ENCODE measurements at regions not wholly inside any gene's neighbourhood (a gene's known extent, or its start where the extent isn't known, plus 50 kb on each side); places are given as distances from the start of the nearest gene placed in this dataset.
"Not testable (repeated sequence)": the region's sequence is repeated elsewhere in the genome, so short reads cannot be mapped to it uniquely, and the experiment has no call there.

DNA sequence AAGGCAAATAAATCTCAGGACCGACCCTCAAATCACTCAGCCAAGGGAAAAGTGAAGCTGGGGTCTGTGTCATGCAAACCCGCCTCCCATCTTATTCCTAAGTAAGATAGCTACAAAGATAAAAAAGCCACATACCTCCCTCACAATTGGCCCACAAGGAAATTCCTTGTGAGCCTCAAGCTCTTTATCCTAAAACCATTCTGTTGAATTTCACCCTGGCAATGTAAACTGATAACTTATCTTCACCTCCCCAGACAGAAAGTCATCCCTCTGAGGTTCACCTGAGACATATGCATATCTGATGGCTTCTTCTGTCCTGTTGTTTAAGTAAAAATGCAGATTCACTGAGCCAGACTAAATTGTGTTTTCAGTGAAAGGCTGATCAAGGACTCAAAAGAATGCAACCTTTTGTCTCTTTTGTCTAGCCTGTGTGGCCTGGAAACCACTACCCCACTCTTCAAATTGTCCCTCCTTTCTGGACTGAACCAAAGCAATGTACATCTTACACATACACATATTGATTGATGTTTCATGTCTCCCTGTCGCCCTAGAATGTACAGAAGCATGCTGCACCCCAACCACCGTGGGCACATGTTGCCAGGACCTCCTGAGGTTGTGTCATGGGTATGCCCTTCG is 91.3 kb downstream of the MFAP3L start:
- DNase-seq (no peak), ATAC-seq (no peak)
- intact Hi-C loops (cut with DNase I) = no loop called here

DNA sequence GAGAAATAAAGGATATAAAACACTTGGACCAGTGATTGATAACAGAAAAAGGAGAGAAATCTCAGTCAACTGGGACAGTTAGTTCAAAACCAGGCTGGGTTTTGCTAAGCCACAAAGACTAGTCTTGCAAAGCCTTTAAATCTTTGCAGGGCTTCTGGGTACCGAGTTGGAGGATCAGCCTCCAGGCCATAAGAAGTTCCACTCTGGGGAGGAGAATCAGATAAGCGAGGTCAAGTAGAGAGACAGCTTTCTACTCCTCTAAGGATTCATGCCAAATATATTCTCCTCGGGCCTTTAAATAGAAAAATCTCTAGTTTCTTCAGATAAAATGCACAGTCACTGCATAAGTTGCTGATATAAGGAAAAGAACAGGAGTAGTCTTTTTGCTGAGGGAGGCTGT is 92.7 kb downstream of the MFAP3L start:
- ATAC-seq = no peak
- DNase-seq = no peak
- intact Hi-C loops (cut with DNase I) = no loop called here

DNA sequence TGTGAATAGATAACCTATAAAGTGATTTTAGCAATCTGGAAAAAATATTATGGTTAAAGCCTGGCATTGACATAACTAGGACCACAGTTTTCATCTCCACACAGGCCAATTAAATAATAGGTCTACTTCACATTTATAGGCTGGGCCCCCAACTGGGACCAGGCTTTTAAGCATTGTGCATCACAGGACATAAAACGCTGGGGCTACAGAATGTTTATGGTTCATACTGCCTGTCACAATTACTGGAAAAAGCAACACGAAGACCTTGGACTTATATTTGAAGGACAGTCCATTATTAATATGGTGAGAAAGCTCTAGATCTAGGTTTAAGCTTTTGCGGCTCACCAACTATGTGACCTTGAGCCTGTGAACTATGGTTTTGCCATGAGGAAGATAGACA is 94.2 kb downstream of the MFAP3L start:
- DNase-seq = no peak
- intact Hi-C loops (cut with DNase I) = no loop called here
- no peak for ATAC-seq

DNA sequence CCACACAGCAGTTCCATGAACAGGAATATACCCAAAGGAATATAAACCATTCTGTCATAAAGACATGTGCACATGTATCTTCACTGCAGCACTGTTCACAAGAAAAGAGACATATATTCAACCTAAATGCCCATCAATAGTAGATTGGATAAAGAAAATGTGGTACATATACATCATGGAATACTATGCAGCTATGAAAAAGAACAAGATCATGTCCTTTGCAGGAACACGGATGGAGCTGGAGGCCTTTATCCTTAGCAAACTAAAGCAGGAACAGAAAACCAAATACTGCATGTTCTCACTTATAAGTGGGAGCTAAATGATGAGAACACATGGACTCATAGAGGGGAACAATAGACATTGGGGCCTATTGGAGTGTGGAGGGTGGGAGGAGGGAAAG is 95.4 kb downstream of the MFAP3L start:
- DNase-seq; ATAC-seq; intact Hi-C loops (cut with DNase I): not testable (repeated sequence)

DNA sequence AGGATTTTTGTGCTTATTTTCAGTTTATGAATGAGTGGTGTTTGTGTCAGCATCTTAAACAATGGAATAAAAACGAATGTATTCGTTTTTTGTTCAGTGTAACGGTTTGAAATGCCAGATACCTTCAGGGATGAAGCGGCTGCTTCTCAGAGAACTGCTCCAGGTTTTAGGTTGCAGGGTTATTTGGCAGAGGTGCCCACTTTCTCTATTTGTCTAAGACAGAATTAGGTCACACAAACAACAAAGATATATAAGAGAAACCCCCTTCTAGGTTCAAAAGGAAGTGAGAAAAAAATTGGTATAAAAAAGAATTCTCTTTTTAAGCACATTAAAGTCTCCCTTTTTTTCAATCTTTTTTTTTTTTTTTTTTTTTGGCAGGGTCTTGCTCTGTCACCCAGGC is 98.9 kb downstream of the MFAP3L start:
- intact Hi-C loops (cut with DNase I) = no loop called here
- ATAC-seq (no peak), DNase-seq (no peak)

DNA sequence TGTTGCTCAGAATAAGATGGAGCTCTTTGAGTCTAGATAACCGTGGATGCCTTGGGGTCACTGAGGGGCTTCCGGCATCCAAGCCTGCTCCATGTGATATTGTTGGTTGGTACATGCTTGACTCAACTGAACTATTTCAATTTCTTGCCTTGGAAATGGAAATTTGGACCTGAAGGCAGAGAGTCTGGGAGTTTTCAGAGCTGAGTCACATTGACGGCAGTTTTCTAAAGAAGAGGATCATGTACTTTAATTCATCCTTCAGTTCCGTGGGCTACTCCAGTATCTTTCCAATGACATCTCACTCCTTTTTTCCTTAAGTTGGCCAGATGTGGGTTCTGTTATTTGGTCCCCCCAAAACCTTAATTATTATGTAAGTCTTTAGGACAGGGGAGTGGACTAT is 100.5 kb downstream of the MFAP3L start:
- no peak for DNase-seq
- intact Hi-C loops (cut with DNase I) = no loop called here
- ATAC-seq = peak in 1 of 2 donors; percentile 31

DNA sequence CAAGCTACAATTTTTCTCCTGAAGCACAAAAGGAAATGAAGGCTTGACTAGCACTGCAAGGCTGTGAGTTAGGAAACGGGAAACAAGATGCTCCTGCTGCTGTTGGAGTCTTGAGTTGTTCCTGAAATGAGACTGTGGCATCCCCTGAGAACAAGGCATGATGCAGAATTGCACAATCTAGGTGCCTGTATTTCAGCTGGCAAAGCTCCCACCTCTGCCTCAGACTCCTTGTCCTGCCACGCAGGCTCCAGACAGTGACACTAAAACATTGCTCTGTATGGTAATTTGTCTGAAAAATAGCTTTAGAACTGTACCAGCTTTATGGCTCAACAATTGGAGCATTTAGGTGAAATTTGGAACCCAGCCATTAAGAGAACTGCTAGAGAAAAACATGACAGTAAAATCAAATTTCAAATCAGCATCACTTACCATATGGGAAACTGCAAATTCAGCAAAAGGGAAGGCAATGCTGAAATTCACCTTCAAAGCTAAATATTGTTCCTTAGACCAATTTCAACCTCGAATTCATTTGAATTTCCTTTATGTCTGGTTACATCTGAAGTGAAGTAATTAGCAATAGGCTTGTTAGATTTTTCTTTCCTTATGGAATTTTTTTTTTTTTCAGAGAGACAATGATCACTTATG is 103.4 kb downstream of the MFAP3L start:
- intact Hi-C loops (cut with DNase I) = no loop called here
- ATAC-seq (peak in 1 of 2 donors; percentile 38), DNase-seq (no peak)

DNA sequence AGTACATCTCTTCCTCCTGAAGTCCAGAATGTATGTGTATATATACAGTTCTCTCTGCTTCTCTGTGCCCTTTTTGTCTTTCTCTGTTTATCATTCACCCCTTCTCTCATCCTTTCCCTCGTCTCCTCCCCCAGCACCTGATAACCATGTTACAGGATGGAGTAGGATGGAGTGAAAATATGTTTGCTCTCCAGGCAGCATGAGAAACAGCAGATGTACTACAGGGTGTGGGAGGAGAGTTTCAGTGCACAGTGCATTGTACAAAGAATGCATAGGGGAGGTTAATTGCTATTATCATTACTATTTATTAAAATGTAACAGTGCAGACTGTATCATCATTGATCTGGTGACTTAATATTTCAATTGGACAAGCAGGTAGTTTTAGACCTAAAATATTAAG is 104.5 kb downstream of the MFAP3L start:
- DNase-seq = no peak
- intact Hi-C loops (cut with DNase I) = no loop called here
- no peak for ATAC-seq

DNA sequence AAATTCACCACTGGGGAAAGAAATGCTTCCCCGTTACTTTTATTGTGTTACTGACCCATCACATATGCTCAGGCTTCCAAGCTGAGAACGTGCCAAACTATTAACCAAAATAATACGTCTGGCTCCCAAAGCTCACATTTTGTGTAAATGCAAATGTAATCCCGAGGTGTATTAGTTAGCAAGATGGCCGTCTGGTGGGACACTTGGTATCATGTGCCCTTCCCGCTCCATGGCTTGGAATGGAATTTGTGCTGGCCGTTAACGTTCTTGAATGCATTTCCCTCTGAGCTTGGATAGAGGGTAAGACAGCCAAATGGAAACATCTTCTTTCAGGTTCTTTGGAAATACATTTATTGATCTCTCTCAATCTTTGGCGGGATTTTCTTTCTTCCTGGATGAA is 105.0 kb downstream of the MFAP3L start:
- intact Hi-C loops (cut with DNase I) = no loop called here
- ATAC-seq = no peak
- no peak for DNase-seq

DNA sequence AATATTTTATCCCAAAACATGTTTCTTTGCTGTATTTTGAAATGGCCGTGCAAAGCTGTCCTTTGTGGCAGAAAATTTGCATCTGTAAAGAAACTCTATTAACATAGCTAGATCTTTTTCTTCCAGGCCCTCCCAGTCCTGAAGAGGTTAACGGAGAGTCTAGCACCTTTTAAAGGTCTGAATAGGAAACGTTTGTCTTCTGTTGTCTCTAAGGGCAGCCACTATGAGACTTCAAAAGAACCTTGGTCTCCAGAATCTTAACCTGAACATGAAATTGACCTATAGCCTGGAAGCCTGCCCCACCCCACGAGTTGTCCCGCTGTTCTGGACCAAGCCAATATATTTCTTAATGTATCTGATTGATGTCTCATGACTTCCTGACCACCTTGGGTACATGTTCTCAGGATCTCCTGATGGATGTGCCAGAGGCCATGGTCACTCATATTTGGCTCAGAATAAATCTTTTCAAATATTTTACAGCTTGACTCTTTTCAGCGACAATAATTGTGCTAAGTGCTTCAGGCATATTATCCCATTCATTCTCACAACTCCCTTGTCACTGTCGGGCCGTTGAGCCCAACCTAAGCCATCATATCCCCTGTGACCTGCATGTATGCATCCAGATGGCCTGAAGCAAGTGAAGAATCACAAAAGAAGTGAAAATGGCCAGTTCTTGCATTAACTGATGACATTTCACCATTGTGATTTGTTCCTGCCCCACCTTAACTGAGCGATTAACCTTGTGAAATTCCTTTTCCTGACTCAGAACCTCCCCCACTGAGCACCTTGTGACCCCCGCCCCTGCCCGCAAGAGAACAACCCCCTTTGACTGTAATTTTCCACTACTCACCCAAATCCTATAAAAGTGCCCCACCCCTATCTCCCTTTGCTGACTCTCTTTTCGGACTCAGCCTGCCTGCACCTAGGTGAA is 106.7 kb downstream of the MFAP3L start:
- DNase-seq; ATAC-seq; intact Hi-C loops (cut with DNase I): not testable (repeated sequence)

DNA sequence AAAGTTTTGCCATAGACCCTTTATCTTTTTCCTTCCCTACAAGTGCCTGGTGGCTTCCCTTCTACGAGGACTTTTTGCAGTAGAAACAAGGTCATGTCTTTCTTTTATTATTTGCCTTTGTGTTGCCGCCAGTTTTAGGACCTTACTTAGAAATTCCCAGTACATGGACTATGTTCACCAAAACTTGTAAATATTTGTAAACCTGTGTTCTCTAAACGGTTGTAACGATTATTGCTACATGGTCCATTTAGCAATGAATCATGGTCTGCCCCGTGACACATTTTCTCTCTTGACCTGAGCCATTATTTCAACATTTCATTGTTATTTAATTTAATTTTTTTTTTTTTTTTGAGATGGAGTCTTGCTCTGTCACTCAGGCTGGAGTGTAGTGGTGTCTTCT is 110.7 kb downstream of the MFAP3L start:
- DNase-seq = no peak
- intact Hi-C loops (cut with DNase I) = no loop called here
- ATAC-seq = no peak

DNA sequence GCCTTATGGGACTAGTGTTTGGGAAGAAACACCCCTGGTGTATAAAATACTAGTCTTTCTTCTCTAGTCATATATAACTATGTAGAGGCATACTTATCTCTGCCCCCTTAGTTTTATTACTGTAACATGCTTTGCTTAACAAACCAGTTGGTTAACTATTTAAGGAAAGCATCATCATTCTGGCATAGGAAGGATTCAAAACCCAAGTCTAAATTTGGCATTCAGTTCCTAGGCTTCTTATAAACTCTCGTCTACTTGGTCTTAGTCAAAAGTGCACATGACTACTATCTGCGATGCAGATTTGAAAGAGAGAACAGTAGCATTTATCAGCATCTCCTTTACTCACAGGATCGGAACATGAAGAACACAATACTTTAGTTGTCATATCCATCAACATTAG is 111.3 kb downstream of the MFAP3L start:
- intact Hi-C loops (cut with DNase I) = no loop called here
- ATAC-seq (no peak), DNase-seq (no peak)

DNA sequence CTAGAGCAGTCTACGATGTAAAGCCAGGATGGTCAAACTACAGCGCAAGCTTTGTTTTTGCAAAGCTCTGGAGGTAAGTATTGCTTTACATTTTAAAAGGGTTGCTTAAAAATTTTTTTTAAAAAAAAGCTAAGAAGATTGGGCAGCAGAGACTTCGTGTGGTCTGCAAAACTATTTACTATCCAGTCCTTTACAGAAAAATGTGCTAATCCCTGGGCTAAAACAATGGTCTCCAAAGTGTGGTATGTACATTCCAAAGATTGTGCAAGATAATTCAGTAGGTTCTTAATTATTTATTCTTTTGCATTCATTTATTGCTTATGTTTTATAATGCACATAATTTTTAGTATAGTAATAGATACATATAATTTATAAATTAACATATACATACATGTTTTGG is 113.2 kb downstream of the MFAP3L start:
- intact Hi-C loops (cut with DNase I) = no loop called here
- no peak for DNase-seq
- ATAC-seq = no peak

DNA sequence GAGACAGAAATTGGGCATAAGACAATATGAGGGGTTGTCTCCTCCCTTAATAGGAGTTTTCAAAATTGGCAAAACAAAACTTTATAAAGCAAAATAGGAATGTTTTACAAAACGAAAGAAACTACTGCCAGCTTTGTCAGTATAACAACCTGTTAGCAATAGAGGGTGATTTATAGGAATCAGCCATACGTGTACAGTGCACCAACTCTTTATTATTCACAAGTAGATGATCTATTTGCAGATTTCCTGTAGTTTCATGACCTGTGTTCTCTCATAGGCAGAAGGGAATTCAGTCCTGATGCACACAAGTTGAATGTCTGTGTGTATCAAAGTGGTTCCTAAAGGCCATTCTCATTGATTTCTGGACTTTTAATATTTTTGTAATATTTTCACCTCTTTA is 116.3 kb downstream of the MFAP3L start:
- intact Hi-C loops (cut with DNase I) = no loop called here
- DNase-seq (no peak), ATAC-seq (no peak)

DNA sequence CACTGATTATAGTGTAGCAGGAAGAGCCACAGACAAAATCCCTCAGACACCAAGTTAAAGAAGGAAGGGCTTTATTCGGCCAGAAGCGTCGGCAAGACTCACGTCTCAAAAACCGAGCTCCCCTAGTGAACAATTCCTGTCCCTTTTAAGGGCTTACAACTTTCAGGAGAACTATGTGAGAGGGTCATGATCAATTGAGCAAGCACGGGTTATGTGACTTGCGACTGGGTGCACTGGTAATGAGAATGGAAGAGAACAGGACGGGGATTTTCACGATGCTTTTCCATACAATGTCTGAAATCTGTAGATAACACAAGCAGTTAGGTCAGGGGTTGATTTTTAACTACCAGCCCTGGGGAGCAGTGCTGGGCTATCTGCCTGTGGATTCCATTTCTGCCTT is 116.7 kb downstream of the MFAP3L start:
- intact Hi-C loops (cut with DNase I) = no loop called here
- DNase-seq (no peak), ATAC-seq (no peak)

DNA sequence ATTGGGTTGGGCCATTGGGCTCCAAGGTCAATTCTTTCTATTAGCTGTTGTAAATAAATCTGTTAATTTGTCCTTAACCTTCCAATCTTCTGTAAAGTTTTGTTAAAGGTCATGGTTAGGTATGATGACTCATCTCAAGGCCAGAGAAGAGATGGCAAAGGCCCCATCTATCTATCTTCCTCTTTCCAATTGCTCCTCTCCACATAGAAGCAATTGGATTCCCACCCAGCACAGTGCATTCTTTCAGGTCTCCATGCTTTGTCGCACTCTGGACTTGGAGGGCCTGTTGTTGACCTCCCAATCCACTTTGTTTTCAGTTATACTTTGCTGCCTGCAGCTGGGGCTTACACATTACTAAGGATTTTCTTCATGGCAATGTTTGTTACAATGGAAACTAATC is 118.5 kb downstream of the MFAP3L start:
- ATAC-seq (no peak), DNase-seq (no peak)
- intact Hi-C loops (cut with DNase I) = no loop called here

DNA sequence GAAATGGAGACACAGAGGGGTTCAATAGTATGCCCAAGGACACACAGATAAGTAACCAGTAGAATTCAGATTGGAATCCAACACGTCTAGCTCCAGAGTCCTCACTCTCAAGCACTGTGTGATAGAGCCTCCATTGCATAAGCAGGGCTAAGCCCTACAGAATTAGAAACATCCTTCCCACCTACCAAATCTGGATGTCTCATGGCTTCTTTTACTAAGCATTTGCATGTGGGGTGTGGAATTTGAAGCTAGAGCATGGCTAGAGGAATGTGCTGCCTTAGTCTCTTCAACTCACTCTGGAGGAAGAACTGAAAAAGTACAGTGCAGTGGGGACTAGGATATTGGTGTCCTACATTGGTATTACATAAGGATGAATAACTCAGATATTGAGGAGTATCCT is 119.4 kb downstream of the MFAP3L start:
- intact Hi-C loops (cut with DNase I) = no loop called here

DNA sequence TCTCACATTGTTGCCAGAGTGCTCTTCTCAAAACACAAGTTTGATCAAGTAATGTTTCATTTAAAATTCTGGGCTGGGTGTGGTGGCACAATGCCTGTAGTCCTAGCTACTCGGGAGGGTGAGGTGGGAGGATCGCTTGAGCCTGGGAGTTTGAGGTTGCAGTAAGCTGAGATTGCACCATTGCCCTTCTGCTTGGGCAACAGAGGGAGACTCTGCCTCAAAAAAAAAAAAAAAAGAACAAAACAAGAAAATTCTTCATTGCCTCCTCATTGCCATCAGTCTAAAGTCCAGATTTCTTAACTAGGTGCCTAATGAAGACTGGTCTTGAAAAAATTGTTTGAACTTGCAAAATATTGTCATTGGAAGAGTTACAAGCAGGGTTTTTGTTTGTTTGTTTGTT is 120.1 kb downstream of the MFAP3L start:
- no peak for DNase-seq
- peak in 1 of 2 donors; percentile 77 for ATAC-seq
- intact Hi-C loops (cut with DNase I) = no loop called here

More for the DNA sequence above, 119.4 kb downstream of the MFAP3L start:
- ATAC-seq (no peak), DNase-seq (no peak)

DNA sequence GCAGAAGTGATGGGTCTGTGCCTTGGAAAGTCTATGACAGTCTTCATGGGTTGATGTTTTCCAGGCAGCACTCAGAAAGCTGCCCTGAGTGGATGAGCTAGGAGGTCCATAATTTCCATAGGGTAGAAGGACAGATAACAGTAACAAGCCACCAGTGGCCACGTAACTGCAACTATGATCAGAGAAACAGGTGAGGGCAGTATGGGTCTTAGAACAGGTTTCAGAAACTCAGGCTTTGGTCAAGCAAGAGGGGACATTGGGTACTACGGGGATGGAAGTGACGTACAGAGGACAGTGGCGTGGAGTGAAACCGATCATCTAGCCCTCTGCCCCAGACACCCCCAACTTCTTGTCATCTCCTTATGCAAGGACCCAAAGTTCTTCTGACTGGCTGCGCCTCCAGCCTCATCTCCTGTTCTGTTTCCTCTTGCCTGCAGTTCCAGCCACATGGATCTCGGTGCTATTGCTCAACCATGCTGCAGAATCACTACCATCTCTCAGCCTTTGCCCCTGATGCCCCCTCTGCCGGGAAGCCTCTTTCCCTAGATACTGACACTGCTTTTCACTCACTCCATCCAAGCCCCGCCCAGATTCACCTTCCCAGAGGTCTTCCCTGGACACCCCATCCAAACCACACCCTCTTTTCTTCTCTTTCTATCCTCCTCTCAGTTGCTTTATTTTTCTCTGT is 123.4 kb downstream of the MFAP3L start:
- DNase-seq = no peak
- ATAC-seq = no peak
- intact Hi-C loops (cut with DNase I) = no loop called here

Data from left cardiac atrium (tissue), 4 donors.